22Rv1 (cell line): ENCODE measurements at regions not wholly inside any gene's neighbourhood (a gene's known extent, or its start where the extent isn't known, plus 50 kb on each side); places are given as distances from the start of the nearest gene placed in this dataset.

Source experiments
- H3K27ac ChIP-seq: fragments of 450-650 bp; 2 replicates; pipeline ENCODE4 v1.5.1; 2017
- ZFX ChIP-seq: fragments of 450-650 bp; IDR thresholded peaks from 2 replicates; pipeline ENCODE4 v1.6.1; 2017; ENCODE audit warnings: antibody characterized with exemption, borderline replicate concordance
- TF ChIP-seq, protein P1 (sequence below): fragments of 450-650 bp; IDR thresholded peaks from 2 replicates; pipeline ENCODE4 v1.5.1; 2017; ENCODE audit warnings: mild to moderate bottlenecking

- TF ChIP-seq, protein P1, sequence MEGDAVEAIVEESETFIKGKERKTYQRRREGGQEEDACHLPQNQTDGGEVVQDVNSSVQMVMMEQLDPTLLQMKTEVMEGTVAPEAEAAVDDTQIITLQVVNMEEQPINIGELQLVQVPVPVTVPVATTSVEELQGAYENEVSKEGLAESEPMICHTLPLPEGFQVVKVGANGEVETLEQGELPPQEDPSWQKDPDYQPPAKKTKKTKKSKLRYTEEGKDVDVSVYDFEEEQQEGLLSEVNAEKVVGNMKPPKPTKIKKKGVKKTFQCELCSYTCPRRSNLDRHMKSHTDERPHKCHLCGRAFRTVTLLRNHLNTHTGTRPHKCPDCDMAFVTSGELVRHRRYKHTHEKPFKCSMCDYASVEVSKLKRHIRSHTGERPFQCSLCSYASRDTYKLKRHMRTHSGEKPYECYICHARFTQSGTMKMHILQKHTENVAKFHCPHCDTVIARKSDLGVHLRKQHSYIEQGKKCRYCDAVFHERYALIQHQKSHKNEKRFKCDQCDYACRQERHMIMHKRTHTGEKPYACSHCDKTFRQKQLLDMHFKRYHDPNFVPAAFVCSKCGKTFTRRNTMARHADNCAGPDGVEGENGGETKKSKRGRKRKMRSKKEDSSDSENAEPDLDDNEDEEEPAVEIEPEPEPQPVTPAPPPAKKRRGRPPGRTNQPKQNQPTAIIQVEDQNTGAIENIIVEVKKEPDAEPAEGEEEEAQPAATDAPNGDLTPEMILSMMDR = no peak
- no peak for TF ChIP-seq ZFX
- H3K27ac ChIP-seq = no peak overlapping the region
These were observed 279.5 kb upstream of the NR5A2 start for GRCh38 chr1:199747984-199748383.

DNA sequence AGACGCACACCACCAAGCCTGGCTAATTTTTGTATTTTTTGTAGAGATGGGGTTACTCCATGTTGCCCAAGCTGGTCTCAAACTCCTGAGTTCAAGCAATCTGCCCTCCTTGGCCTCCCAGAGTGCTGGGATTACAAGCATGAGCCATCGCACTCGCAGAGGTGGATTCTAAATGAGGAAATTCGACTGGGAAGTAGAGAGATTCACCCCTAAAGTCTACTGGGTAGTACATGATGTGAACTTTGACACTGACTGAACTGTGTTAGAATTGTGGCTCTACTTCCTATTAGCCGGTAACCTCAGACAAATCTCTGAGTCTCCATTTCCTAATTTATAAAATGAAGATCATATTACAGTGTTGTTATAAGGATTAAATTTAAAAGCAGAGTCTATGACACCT lies 276.0 kb upstream of the NR5A2 start:
- no peak for TF ChIP-seq ZFX
- TF ChIP-seq, protein P1 = no peak
- H3K27ac ChIP-seq = no peak overlapping the region

- no peak overlapping the region for H3K27ac ChIP-seq
- no peak for TF ChIP-seq ZFX
- TF ChIP-seq, protein P1 = no peak
These were observed 275.4 kb upstream of the NR5A2 start for GRCh38 chr1:199751962-199752687.

- no peak overlapping the region for H3K27ac ChIP-seq
- TF ChIP-seq, protein P1 = no peak
- no peak for TF ChIP-seq ZFX
These were observed 274.9 kb upstream of the NR5A2 start for GRCh38 chr1:199752688-199753027.

DNA sequence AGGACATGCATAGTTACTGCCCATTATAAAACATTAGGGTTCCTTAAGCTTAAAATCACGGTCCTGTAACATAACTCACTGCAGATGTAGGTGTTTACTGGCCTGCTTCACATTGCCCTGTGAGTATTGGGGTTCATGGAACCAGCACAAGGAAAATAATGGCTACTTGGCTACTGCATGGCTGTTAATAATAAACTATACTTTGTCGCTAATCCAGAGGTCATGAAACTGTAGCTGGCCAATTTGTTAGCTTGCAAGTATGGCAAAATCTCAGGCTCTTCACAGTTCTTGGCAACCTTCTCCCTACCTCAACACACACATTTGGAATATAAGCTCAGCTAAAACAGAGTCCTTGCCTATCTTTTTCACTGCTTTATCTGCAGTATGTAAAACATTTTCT lies 274.0 kb upstream of the NR5A2 start:
- TF ChIP-seq, protein P1 = no peak
- TF ChIP-seq ZFX = no peak
- no peak overlapping the region for H3K27ac ChIP-seq

GRCh38 chr1:199756066-199756465 lies 271.4 kb upstream of the NR5A2 start:
- TF ChIP-seq, protein P1 = no peak
- TF ChIP-seq ZFX = no peak
- no peak overlapping the region for H3K27ac ChIP-seq

- no peak for TF ChIP-seq ZFX
- TF ChIP-seq, protein P1 = no peak
- H3K27ac ChIP-seq = no peak overlapping the region
These were observed 268.8 kb upstream of the NR5A2 start for GRCh38 chr1:199758626-199759255.
